GM10248 (cell line): ENCODE measurements at regions not wholly inside any gene's neighbourhood (a gene's known extent, or its start where the extent isn't known, plus 50 kb on each side); places are given as distances from the start of the nearest gene placed in this dataset.

ENCODE experiments used
- CTCF ChIA-PET: fragments of 300-600 bp; sonication (Branson Sonifier 250); formaldehyde crosslinking; extraction: SDS; loops from one replicate; lab custom pipeline; 2021; ENCODE audit warnings: antibody characterized with exemption; lab: Yijun Ruan, JAX
- POLR2A ChIA-PET: fragments of 350-650 bp; sonication (Branson Sonifier 250); formaldehyde crosslinking; extraction: SDS; loops from one replicate; lab custom pipeline; 2020; ENCODE audit warnings: antibody characterized with exemption; lab: Yijun Ruan, JAX
- DNase-seq: peaks from one replicate; pipeline ENCODE4 v3.0.0; 2012; ENCODE audit errors: extremely low spot score
- CTCF ChIP-seq: IDR thresholded peaks from 2 replicates; pipeline ENCODE4 v1.5.1; 2012; ENCODE audit warnings: mild to moderate bottlenecking, low read depth; ENCODE audit errors: extremely low read depth, missing control alignments, control extremely low read depth

GRCh38 chr13:112246731-112247470 is 129.3 kb upstream of the SPACA7 start:
- CTCF ChIA-PET = interaction anchor here (0.9 to 1.2 kb wide), 2 partner anchors 9 to 10 kb away, joined by 3 read pairs; no protein-coding TSS in a partner anchor
- DNase-seq = no peak
- POLR2A ChIA-PET = no interaction called here
- no peak for TF ChIP-seq CTCF

- DNase-seq = no peak
- CTCF ChIA-PET = interaction anchor here (1.2 kb wide), 1 partner anchor 11 kb away, joined by 3 read pairs; no protein-coding TSS in a partner anchor
- POLR2A ChIA-PET = no interaction called here
- TF ChIP-seq CTCF = no peak
Observed at GRCh38 chr13:112247471-112248405, 128.4 kb upstream of the SPACA7 start.

- no peak for DNase-seq
- CTCF ChIA-PET = no interaction called here
- TF ChIP-seq CTCF = no peak
Observed at GRCh38 chr13:112248406-112248760, 127.8 kb upstream of the SPACA7 start.

GRCh38 chr13:112248862-112249592 is 127.1 kb upstream of the SPACA7 start:
- ChIA-PET POLR2A (no interaction called here), CTCF (no interaction called here)
- DNase-seq = no peak
- TF ChIP-seq CTCF = no peak

More at GRCh38 chr13:112248406-112248760, 127.8 kb upstream of the SPACA7 start:
- POLR2A ChIA-PET = no interaction called here

- CTCF ChIA-PET = no interaction called here
- DNase-seq = no peak
- POLR2A ChIA-PET = no interaction called here
- no peak for TF ChIP-seq CTCF
Observed at GRCh38 chr13:112249644-112250610, 126.2 kb upstream of the SPACA7 start.
